ENCODE measurements at regions not wholly inside any gene's neighbourhood (a gene's known extent, or its start where the extent isn't known, plus 50 kb on each side); places are given as distances from the start of the nearest gene placed in this dataset.

DNA sequence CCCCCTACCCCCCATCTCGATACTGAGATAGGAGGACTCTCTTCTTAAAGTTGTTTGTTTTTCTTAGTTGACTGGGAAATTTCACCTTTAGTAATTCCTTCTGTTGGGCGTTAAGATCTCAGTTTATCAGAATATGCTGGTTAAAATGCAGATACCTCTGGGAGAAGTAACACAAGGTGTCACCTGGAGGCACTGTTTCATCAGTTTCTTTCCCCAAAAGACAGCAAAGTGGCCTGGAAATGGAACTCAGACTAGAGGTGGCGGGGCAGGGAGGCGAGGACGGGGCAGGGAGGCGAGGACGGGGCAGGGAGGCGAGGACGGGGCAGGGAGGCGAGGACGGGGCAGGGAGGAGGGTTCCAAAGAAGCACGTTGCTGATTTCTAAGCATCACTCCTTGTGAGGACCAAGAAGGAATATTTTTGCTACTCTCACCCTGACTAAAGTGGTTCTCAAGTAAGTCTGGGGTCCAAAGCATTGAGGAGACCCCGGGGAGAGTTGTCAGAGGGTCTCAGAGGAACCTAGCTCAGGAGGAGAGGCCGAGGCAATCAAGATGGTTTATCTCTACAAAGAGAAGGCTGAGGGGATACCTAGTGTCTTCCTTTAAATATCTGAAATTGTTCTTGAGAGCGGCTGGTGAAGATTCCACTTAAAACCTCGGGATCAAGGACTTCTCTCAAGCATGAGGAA, 147.0 kb upstream of the B3GAT1 start:
- TF ChIP-seq CTCF (IDR thresholded peaks at IDR 0.05) (no peak), POLR2A (IDR thresholded peaks at IDR 0.05) (no peak)

Measured in adrenal gland (tissue), 5 donors.